ENCODE measurements at regions not wholly inside any gene's neighbourhood (a gene's known extent, or its start where the extent isn't known, plus 50 kb on each side); places are given as distances from the start of the nearest gene placed in this dataset.
"Not testable (repeated sequence)": the region's sequence is repeated elsewhere in the genome, so short reads cannot be mapped to it uniquely, and the experiment has no call there.

DNA sequence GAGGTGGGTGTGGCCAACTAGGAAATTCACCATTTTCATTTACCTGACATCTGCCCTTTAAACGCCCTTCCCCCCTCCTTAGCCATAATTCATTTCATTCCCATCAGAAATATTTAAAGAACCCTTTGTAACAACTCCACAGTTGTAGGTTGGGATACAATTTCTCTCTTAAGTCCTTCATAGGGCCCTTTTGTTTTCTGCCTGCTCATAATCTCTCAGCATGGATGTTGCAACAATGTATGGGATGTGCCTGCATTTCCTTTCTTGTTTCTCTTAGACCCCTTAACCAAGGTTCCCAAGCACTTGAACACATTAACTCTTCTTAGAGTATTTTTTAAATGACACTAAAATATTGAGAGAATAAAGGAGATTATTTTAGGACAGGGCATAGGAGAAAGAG, 51.7 kb upstream of the MYO10 start:
- DNase-seq = no peak

DNA sequence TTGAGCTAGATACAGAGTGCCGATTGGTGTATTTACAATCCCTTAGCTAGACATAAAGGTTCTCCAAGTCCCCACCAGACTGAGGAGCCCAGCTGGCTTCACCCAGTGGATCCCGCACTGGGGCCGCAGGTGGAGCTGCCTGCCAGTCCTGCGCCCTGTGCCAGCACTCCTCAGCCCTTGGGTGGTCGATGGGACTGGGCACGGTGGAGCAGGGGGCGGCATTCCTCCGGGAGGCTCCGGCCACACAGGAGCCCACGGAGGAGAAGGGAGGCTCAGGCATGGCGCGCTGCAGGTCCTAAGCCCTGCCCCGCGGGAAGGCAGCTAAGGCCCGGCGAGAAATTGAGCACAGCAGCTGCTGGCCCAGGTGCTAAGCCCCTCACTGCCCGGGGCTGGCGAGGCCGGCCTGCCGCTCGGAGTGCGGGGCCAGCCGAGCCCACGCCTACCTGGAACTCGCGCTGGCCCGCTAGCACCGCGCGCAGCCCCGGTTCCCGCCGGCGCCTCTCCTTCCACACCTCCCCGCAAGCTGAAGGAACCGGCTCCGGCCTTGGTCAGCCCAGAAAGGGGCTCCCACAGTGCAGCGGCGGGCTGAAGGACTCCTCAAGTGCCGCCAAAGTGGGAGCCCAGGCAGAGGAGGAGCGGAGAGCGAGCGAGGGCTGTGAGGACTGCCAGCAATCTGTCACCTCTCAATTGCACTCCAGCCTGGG, 54.9 kb upstream of the MYO10 start:
- DNase-seq = not testable (repeated sequence)

DNA sequence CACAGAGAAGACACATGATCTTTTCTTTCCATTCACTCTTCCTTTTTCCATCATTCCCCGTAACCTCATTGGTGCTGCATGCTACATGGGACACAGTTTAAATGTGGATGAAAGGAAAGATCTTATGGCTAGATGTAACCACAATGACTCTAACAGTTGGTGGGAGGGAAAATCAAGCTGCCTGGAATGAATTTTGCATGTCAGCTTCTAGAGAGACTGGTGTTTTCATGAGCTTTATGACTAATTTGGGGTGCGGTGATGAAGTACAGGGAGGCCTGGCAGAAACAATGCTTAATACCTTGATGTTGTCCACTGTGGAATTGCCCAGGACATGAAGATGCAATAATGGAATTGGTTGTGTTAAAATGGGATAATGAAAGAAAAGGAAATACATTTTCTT, 55.9 kb upstream of the MYO10 start:
- DNase-seq = no peak

DNA sequence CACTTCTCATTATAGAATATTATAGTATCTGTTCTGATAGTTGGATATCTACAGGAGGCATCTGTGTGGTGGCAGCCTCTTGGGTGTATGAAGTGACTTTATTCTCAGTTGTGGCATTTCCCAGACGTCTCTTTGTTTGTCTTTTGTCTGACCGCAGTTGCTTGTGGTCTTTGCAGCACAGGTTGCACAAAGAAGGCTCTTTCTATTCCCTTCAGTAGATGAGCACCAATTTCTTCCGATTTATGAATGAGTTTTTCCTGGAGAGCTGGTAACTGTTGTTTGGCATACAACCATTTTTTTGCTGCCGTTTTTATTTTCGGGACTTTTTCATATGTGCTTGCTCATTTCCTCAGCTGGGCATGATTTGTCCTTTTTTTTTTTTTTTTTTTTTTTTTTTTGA, 56.4 kb upstream of the MYO10 start:
- no peak for DNase-seq

DNA sequence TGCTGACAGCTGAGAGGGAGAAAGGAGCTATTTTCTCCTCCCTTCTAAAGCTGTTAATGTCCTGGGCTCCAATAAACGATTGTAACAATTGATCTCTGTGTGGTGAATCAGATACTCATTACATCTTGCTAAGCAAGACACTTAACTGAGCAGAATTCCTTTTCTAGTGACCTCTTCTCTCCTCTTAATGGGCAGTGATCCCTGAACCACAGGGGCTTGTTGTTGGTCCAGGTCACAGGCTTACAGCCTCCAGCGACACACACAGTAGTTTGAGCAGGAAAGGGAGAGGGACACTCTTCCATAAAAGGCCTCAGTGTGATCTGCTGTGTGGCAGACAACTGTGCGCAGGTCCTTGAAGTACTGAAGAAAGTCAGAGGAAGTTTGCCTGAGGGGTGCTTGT, 58.5 kb upstream of the MYO10 start:
- DNase-seq = no peak

DNA sequence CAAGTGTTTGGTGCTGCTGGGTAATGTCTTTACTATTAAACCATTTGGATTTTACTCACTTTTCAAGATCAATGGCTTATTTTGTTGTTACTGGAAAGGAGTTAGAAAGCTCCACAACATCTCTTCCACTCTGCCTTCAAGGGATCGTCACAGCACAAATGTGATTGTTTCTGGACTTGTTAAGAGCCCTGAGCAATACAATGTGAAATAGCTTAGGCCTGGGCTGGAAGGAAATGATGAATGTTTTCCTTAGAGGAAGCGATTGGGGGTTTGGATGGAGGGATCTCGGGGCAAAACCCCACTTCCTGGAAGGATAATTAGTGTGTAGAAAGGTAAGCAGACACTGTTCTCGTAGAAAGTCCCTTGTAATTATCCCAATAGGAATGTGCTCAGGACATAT, 59.3 kb upstream of the MYO10 start:
- no peak for DNase-seq

DNA sequence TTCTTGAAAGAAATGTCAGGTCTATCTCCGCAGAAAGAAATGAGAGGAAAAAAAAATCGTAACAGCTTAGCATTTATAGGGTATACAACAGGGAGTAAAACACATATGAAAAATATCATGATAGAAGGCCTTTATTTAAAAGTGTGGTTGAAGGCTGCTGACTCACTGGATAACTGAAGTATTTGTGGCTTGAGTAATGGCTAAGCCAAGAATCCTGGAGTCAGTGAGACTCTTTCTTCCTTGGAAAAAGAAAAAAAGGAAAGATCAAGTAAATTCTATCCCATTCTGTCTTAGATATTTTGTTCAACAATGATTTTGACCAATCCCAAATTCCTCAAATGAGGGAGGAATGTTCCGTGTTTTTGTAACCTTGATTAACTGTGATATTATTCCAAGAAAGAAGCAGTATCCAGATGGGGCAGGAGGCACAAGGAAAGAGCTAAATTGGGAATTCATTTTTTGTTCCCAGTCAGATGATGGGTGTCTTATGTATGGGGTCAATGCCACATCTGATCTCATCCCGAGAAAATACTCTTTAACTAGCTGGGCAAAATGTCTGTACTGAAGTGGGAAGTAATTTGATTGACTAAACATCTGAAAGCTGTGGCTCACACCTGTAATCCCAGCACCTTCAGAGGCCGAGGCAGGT, 64.3 kb upstream of the MYO10 start:
- no peak for DNase-seq

DNA sequence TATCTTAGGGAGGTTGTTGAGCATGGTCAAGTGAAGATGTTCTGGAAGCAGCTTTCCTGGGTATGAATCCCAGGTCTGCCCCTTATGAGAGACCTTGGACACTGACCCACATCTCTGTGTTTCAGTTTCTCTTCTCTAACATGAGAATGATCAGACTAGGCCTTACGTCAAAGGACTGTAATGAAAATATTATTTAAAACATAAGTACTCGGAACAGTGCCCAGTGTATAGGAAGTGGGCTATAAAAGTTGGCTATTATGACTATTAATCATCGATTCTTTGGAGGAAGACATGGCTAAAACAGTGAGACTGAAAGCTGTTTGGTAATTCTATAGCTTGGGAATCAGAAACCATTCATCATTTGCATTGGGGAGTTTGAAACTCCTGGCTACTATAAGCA, 65.3 kb upstream of the MYO10 start:
- no peak for DNase-seq

DNA sequence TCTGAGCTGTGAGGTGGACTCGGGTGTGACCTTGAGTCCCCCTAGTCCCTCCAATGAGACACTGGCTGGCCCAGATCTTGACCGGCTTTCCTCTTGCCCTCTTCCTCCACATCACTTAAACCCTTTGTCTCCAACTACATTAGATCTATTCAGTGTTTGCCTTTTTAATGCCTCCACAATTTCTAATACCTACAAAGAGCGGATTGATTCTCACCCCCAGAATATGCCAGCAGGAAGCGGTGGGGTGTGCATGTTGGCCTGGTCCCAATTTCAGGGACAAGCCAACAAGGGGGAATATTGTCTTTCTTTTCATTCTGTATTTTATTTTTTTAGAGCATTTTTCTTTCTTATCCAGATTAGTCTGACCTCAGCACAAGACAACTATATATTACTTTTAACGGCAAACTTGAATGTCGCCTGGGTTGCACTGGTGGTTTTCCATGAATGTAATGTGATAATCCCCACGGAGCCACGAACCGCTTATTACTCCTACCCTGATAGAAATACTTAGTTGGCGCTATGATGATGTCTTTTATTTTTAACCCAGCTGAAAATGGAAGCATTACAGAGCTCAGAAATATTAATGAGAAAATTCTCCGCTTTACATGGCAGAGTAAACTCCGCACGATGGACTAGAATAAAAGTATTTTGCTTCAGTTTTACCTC, 68.5 kb upstream of the MYO10 start:
- no peak for DNase-seq

DNA sequence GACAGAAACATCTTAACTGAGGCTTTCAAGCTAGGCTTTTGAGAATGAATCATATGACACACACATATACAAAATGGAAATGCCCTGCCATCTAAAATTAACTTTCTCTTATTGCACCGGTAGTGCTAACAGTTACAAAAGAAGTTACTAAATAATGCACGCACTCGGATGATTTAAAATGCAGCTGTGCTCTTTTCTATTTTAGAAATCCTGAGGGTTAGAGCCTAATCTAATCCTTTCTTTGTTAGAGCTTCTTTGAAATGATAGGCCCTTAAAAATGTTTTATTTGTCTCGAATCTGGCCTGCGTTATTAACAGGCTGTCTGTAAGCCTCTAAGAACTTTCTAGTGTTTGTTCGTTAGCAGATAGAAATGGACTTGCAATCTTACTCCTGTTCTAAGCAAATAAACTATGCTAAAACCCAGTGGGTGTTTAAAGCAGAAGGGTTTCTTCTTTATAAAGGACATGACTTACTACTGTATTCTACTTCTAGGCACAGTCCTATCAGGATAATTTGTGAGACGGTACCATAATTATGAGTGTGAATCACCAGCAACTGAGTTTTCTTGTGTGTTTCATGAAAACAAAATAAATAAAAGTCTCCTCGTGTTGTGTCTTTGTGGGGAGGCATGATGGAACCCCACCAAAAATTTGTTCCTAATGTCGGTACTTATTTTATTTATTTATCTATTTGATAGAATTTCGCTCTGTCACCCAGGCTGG, 69.2 kb upstream of the MYO10 start:
- no peak for DNase-seq

DNA sequence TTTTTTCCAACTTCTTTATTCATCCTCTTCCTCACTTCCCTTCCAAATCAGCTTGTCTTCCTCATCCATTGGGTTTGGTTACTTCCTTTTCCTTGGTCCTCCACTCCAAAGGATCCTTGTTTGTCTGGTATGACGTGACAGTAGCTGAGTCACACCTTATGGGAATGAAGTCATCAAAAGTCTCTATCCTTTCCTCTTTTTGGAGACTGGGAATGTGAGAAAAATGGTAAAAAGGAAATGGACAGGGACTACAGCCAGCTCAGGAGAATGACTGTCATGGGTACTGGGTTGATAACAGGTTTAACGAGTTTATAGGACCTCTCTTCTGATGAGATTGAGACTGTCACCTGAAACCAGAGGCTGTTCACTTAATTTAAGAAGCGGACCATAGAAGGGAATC, 76.2 kb upstream of the MYO10 start:
- DNase-seq = no peak

DNA sequence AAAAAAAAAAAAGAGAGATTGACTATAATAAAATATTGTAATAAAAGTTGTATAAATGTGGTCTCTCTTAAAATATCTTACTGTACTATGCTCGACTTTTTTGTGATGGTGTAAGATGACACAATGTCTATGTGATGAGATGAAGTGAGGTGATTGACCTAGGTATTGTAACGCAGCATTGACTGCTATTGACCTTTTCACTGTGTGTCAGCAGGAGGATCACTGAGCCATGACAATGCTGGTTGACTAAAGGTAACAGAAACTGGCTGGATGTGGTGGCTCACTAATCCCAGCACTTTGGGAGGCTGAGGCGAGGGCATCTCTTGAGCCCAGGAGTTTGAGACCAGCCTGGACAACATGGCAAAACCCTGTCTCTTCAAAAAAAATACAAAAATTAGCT, 78.6 kb upstream of the MYO10 start:
- no peak for DNase-seq

DNA sequence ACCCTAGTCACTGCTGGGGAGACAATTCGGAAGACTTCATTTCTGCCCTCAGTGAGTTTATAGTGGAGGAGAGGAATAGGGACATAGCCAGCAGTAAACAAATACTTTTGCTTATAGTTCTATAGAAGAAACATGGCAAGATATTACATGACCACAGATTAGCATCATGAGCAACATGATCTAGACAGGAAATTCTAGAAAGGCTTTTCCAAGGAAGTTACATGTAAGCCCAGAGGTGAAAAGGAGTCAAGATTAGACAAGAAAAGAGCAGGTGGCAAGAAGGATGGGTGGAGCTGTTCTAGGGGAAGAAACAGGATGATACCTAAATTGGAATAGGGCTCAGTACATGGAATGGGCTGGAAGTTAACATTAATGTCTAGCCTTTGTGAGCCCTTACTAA, 82.8 kb upstream of the MYO10 start:
- no peak for DNase-seq

DNA sequence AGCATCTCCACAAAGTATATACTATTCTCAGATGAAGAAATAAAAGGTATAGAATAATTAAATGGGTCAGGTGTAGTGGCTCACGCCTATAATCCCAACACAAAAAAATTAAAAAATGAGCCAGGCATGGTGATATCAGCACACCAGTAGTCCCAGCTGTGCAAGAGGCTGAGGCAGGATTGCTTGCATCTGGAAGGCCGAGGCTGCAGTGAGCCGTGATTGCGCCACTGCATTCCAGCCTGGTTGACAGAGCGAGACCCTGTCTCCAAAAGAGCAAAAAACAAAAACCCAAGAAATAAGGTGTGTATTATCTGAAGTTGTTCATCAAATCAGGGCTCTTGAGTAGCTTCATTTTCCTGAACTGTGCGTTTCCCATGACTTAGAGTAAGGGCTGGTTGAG, 83.2 kb upstream of the MYO10 start:
- DNase-seq = no peak

DNA sequence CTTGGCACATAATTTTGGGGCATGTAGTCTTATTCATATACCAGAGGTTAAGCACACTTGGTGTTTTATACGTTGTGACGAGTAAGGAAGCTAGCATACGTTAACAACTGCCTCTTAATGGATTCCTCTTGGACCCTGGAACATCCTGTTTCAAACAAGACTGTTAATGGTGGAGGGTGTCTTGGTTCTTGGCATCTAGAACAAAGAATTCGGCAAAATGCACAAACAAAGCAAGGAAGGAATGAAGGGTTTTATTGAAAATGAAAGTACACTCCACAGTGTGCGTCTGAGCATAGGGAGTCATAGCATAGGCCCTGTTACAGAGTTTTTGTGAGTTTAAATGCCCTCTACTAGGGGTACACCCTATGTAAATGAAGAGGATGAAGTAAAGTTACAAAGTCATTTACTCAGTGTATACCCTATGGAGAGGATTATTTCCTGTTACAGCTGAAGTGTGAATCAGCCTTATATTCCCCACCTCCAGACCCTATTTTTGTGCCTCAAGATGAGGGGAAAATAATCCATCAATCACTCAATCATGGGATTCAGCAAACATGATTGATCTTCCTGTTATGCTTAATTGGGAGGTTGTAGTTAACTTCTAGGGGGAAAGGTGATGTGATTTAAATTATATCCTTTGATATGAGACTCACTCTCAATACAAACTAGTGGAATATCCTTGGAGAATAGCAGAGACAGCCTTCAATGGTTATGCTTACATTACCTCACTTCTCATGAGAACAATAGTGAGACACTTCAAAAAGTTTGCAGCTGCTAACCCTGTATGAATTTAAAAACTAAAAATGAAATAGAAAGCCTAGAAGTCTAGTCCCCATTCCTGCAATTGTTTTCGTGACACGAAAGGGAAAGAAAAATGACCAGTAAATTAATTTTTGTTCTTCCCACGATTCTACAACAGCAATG, 84.9 kb upstream of the MYO10 start:
- DNase-seq = no peak

DNA sequence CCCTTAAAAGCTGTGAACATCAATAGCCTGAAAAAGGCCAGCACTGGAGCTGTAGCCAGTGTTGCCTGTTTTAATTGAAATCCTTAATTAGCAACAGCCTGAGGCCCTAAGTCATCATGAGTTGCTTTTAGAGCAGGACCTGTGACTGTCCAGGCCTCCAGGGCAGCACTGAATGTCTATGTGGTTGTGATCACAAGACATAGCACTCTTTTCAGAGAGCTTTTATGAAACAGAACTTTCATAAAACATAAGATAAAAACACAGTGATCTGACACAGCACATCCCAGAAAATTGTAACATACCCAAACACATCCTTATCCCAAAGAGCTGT, 85.5 kb upstream of the MYO10 start:
- DNase-seq = no peak

DNA sequence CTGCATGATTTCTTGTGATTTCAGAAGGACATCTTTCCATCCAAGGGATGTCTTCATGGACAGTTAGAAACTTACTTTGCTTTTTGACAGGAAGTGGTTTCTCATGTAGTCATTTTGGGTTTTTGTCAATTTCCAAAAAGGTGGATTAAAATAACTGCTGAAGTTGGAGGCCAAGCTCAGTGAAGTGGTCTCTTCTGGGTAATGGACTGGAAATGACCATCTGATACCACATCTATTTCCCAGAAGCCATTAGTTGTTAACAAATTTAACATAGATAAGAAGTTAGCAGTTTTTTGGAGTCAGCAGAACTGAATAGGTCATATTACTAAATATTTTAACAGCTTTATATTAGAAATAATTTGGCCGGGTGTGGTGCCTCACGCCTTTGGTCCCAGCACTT, 86.2 kb upstream of the MYO10 start:
- DNase-seq = no peak

DNA sequence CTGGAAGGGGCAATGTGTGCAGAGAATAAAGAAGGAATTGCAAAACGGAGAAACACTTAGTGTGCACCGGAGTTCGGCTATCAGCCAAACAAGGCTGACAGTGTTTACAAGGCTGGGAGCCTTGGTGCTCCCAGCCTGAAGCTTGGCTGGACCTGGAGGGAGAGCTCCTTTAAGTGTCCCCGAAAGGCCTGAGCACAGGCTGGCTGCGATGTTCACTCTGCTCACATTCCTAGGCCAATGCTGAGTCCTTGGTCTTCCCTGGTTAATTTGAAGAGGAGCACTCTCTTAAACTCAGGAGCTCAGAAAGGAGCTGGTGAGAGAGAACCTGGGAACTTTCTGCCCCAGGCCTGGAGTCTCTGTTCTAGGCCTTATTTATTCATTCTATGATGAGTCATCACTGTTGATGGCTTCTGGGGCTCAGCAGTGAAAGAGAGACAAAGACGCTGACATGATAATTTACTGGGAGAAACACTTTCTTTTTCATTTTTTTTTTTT, 88.6 kb upstream of the MYO10 start:
- DNase-seq = no peak

DNA sequence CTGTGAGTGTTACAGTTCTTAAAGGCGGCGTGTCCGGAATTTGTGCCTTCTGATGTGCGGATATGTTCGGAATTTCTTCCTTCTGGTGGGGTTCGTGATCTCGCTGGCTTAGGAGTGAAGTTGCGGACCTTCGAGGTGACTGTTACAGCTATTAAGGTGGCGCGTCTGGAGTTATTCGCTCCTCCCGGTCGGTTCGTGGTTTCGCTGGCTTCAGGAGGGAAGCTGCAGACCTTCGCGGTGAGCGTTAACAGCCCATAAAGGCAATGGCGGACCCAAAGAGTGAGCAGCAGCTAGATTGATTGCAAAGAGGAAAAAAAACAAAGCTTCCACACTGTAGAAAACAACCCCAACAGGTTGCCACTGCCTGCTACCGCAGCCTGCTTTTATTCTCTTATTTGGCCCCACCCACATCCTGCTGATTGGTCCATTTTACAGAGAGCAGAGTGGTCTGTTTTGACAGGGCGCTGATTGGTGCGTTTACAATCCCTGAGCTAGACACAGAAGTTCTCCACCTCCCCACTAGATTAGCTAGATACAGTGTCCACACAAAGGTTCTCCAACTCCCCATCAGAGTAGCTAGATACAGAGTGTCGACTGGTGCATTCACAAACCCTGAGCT, 95.7 kb upstream of the MYO10 start:
- not testable (repeated sequence) for DNase-seq

DNA sequence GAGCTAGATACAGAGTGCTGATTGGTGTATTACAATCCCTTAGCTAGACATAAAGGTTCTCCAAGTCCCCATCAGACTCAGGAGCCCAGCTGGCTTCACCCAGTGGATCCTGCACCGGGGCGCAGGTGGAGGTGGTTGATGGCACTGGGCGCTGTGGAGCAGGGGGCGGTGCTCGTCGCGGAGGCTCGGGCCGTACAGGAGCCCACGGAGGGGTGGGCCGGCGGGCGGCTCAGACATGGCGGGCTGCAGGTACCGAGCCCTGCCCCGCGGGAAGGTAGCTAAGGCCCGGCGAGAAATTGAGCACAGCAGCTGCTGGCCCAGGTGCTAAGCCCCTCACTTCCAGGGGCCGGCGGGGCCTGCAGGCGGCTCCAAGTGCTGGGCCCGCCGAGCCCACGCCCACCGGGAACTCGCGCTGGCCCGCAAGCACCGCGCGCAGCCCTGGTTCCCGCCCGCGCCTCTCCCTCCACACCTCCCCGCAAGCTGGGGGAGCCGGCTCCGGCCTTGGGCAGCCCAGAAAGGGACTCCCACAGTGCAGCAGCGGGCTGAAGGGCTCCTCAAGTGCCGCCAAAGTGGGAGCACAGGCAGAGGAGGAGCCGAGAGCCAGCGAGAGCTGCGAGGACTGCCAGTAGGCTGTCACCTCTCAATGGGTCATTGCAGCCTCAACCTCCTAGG, 96.4 kb upstream of the MYO10 start:
- DNase-seq = not testable (repeated sequence)

DNA sequence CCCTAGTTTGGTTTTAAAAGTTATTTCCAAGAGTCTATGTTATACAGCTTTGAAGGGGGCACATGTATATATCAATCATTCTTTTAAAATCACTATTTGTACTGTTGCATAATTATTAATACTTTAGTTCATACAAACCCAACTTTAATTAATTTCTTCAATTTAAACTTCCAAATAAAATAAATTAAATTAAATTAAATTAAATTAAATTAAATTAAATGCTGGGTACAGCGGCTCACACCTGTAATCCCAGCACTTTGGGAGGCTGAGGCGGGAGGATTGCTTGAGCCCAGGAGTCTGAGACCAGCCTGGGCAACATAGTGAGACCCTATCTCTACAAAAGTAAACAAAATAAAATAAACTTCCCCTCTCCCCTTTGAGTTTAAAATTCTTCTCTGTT, 98.9 kb upstream of the MYO10 start:
- not testable (repeated sequence) for DNase-seq

DNA sequence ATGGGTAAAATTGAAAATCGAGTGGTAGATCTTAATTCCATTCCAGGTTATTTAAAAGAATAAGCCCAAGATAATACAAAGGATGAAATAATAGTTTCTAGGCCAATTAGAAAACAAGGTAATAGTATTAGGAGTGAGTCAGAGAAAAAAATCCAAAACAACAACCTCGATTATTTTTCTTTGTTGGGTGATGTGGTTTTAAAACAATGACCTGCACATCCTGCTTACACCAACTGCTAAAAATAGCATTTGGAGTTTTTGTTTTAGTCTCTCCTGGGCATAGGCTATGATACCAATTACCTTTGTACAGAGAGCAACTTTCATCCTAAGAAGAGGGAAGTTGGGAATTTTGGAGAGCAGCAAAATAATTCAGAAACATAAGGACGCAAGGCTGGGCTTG, 101.7 kb upstream of the MYO10 start:
- no peak for DNase-seq

Measured in NCI-H774 (cell line).